GM06990 (cell line): ENCODE measurements at regions not wholly inside any gene's neighbourhood (a gene's known extent, or its start where the extent isn't known, plus 50 kb on each side); places are given as distances from the start of the nearest gene placed in this dataset.

ENCODE experiments used
- DNase-seq: peaks from one replicate; pipeline ENCODE4 v3.0.0-alpha.2; 2011; ENCODE audit not compliant: insufficient read length; ENCODE audit errors: extremely low read depth
- H3K27me3 ChIP-seq: replicated peaks from 2 replicates; pipeline ENCODE4 v1.6.0; 2011; ENCODE audit warnings: low read length; ENCODE audit not compliant: control insufficient read depth, insufficient read depth
- H3K36me3 ChIP-seq: 2 replicates; pipeline ENCODE4 v1.5.1; 2011; ENCODE audit warnings: low read length; ENCODE audit not compliant: control insufficient read depth, insufficient read depth
- H3K4me3 ChIP-seq: replicated peaks from 2 replicates; pipeline ENCODE4 v1.5.1; 2011; ENCODE audit warnings: low read depth, mild to moderate bottlenecking, control low read depth, low read length
- TF ChIP-seq, protein P1 (sequence below): IDR thresholded peaks from 2 replicates; pipeline ENCODE4 v1.5.1; 2011; ENCODE audit warnings: low read length, control low read depth, mild to moderate bottlenecking, inconsistent platforms; ENCODE audit not compliant: insufficient read depth, poor library complexity, severe bottlenecking

DNA sequence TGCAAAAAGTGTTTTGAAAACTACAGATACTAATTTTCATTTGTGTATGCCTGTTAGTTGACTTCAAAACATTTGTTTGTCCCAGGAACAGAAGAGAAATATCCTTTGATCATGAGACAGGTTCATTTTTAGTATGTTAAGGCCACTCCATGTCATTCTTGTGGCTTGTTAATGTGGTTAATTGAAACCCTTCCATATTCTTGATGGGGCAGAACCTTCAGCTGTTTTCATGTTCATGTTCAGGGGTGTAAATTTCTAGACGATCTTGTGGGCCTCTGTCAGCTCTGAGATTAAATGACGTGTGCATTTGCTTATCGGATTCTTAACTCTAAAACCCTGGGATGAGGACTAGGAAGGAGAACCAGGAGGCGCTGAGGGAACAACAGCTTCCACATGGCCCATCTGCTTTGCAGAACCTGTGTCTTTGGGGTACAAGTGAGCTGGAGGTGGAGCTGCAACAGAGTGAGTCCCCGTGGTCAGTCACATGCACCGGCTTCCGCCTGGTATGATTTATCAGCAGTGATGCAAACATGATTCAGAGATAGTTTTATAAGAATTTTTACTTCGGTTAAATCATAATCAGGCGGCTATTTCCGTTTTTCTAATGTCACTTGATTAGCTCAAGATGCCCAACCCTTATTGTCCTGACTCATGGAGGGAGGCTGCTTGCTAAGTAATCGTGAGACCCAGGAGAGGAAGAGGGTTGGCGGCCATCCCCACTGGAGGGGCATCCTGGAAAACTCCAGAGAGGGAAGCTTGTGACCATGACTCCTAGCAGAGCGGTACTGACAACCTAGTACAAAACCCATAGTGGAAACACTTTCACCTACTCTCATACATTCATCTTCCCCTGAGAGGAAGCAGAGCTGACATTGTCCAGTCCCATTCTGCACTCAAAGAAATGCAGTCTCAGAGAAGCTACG, 138.4 kb downstream of the C9orf152 start:
- Histone ChIP-seq H3K36me3 (peaks cover 4% of the 10 kb centered on the region), H3K27me3 (no peaks in the 10 kb centered on the region), H3K4me3 (no peak overlapping the region)
- DNase-seq, result no peak
- TF ChIP-seq, protein P1, sequence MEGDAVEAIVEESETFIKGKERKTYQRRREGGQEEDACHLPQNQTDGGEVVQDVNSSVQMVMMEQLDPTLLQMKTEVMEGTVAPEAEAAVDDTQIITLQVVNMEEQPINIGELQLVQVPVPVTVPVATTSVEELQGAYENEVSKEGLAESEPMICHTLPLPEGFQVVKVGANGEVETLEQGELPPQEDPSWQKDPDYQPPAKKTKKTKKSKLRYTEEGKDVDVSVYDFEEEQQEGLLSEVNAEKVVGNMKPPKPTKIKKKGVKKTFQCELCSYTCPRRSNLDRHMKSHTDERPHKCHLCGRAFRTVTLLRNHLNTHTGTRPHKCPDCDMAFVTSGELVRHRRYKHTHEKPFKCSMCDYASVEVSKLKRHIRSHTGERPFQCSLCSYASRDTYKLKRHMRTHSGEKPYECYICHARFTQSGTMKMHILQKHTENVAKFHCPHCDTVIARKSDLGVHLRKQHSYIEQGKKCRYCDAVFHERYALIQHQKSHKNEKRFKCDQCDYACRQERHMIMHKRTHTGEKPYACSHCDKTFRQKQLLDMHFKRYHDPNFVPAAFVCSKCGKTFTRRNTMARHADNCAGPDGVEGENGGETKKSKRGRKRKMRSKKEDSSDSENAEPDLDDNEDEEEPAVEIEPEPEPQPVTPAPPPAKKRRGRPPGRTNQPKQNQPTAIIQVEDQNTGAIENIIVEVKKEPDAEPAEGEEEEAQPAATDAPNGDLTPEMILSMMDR, result no peak

DNA sequence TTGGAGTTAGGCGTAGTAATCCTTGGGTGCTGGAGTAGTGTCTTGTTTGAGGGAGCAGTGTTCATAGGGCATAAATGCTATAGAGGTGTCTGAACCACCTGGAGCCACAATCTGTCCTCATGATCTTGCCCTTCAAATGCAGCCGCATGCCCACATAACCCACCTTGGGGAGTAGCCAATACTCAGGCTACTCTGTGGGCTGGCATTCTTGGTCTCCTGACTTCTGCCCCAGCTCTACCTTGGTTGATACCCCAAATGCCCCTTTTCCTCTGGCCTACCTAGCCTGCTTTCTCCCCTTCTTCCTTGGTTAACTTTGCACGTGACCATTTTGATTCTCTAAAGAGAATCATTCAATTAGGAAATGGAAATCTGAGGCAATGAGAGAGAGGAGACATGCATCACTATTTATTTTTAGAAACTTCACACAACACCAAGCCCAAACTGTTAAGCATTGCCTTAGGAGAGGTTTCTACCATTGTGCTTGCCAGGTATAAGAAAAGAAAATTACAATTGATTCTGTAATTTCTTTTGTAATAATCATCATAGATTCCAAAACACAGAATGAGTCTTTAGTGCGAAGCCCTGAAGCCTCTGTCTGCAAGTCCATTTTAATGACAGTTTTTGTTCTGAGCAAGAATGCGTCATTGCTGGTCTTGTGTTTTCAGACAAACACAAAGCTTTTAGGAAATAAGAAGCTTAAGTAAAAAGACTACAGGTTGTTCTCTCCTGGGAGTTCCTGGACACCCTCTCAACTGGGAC, 135.2 kb downstream of the C9orf152 start:
- no peak overlapping the region for H3K4me3 ChIP-seq
- peaks cover 4% of the 10 kb centered on the region for H3K36me3 ChIP-seq
- TF ChIP-seq, protein P1, result no peak
- no peaks in the 10 kb centered on the region for H3K27me3 ChIP-seq
- DNase-seq, result no peak

DNA sequence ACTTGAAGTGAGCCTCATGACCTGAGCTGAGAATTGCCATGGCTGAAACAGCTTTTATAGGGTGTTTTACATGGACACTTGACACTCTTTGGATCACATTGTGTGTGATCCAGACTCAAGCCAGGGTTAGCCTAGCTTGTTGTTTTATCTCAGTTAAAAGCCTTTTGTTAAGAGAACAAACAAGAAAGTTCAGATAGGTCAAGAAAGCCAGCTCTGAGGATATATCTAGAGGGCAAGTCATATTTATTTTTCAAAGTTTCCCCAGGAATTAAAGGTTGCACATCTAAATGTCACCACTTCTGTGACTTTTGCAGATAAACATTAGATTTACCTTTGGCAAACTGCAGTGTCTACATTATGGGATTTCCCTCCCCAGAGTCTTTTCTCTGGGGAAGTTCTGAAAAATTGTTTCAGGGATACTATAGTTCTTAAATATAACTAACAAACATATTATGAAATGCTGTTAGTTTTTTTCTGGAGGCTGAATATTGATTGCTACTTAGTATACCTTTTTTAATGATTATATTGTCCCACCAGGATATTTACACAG, 134.5 kb downstream of the C9orf152 start:
- Histone ChIP-seq H3K27me3 (no peaks in the 10 kb centered on the region), H3K36me3 (peaks cover 4% of the 10 kb centered on the region), H3K4me3 (no peak overlapping the region)
- DNase-seq, result no peak
- TF ChIP-seq, protein P1, result no peak

DNA sequence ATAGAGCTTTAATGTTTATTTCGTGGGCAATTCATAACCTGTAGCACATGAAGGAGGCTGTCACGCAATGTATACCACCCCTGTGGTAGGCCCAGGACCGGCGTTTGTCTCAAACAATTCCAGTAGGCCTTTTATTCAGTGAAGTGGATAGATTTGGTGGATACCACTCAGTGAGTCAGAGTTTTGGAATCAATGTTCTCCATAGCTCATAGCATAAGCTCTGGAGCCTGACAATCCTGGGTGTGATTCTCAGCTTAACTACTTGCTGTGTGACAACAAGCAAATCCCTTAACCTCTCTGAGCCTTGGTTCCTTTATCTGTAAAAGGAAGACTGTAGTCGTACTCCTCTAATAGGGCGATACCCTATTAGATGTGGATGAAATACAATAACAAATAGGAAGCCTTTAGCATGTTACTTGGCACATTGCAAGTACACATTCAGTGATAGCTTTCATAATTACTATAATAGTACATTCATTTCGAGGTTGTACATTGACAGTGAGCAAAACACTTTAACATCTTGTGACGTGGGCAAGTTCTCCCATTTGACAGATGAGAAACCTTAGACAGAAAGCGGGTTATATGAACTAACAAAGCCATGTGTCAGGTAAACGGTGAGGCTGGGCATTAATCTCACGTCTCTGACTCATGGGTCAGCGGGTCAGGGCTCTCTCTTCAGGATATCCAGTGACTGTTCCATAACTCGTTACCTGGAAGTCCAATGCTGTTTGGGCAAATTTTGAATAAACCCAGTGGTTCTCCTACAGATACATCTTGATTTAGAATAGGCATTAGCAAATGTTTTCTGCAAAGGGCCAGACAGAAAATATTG, 130.8 kb downstream of the C9orf152 start:
- H3K36me3 ChIP-seq, result peaks cover under 1% of the 10 kb centered on the region; the same call in 1 of the 2 replicates

DNA sequence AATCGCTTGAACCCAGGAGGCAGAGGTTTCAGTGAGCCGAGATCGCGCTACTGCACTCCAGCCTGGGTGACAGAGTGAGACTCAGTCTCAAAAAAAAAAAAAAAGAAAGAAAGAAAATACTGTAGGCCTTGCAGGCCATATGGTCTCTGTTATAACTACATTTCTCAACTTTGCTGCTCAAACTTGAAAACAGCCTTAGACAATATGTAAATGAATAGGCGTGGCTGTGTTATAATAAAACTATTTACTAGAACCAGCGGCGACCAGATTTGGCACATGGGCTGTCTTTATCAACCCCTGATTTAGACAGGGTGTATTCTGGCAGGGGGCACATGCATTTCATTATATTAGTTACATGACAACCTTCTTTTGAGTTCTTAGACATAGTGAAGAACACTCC, 130.0 kb downstream of the C9orf152 start:
- Histone ChIP-seq H3K36me3 (no peaks in the 10 kb centered on the region), H3K27me3 (no peaks in the 10 kb centered on the region), H3K4me3 (no peak overlapping the region)
- no peak for DNase-seq
- TF ChIP-seq, protein P1, result no peak

More for the DNA sequence above, 130.8 kb downstream of the C9orf152 start:
- Histone ChIP-seq H3K4me3 (no peak overlapping the region), H3K27me3 (no peaks in the 10 kb centered on the region)
- TF ChIP-seq, protein P1, result no peak
- DNase-seq, result no peak
